ENCODE measurements at regions not wholly inside any gene's neighbourhood (a gene's known extent, or its start where the extent isn't known, plus 50 kb on each side); places are given as distances from the start of the nearest gene placed in this dataset.

- no peak overlapping the region for H3K4me2 ChIP-seq (ENCODE audit: insufficient read depth in 1 of 2, low read depth in 2 of 2, low read length in 2 of 2)
- H3K4me3 ChIP-seq (ENCODE audit: extremely low read depth in 1 of 4, insufficient read depth in 2 of 4, low read depth in 3 of 4, low read length in 4 of 4): no peak overlapping the region
- no peaks in the 10 kb centered on the region for H3K79me2 ChIP-seq (ENCODE audit: control insufficient read depth in 1 of 2, insufficient read depth in 2 of 2, low read length in 2 of 2)
- no peak overlapping the region for H3K18ac ChIP-seq (ENCODE audit: extremely low read depth, low read length)
- CTCF ChIA-PET (ENCODE audit: partially characterized antibody): no interaction called here
- H3K4ac ChIP-seq (replicated peaks; ENCODE audit: insufficient read length, low read depth, low read length): no peak overlapping the region
- WGBS, 2 experiments (ENCODE audit: extremely low coverage in 1 of 2, insufficient coverage in 1 of 2, insufficient read length in 1 of 2, insufficient replicate concordance in 2 of 2, low coverage in 1 of 2, low lambda C conversion rate in 2 of 2, missing lambda C conversion rate in 1 of 2): 71% methylated on average over 1 of the region's 1 CpG; no CpG with 5 or more reads in 1 of the 2 experiments
- H3K23me2 ChIP-seq (ENCODE audit: low read depth, low read length): no peaks in the 10 kb centered on the region
- H3K4me1 ChIP-seq (replicated peaks in 1 of 4; ENCODE audit: control insufficient read depth in 3 of 4, insufficient read depth in 4 of 4, low read length in 3 of 4): no peaks in the 10 kb centered on the region
- H2AK5ac ChIP-seq (ENCODE audit: low read depth, low read length): no peak overlapping the region
- H3K14ac ChIP-seq (ENCODE audit: insufficient read length): no peak overlapping the region
- no peaks in the 10 kb centered on the region; a peak in 1 of 8 replicates for H3K36me3 ChIP-seq (ENCODE audit: control insufficient read depth in 2 of 4, insufficient read depth in 4 of 4, low read length in 3 of 4)
- H2BK5ac ChIP-seq (ENCODE audit: low read depth, low read length): no peak overlapping the region
- TF ChIP-seq HDAC6 (IDR thresholded peaks at IDR 0.05; ENCODE audit: low read depth, low read length) (no peak), ZNF274 (IDR thresholded peaks at IDR 0.05; ENCODE audit: borderline replicate concordance, extremely low read depth, low read length) (no peak), NRF1 (IDR thresholded peaks at IDR 0.05; ENCODE audit: low read depth, low read length) (no peak), CTBP2 (IDR thresholded peaks at IDR 0.05; ENCODE audit: borderline replicate concordance, insufficient read depth, insufficient read length, low read length) (no peak), KDM4A (IDR thresholded peaks at IDR 0.05; ENCODE audit: low read depth, low read length, severe bottlenecking) (no peak), CEBPB (IDR thresholded peaks at IDR 0.05; ENCODE audit: low read depth, low read length) (no peak), POLR2AphosphoS5 (IDR thresholded peaks at IDR 0.05; ENCODE audit: low read depth, low read length) (no peak), YY1 (IDR thresholded peaks at IDR 0.05; ENCODE audit: low read depth, low read length) (no peak), JUN (IDR thresholded peaks at IDR 0.05; ENCODE audit: low read depth, low read length) (no peak), BCL11A (IDR thresholded peaks at IDR 0.05; ENCODE audit: low read depth in 2 of 2, low read length in 2 of 2) (no peak), GABPA (IDR thresholded peaks at IDR 0.05; ENCODE audit: borderline replicate concordance, insufficient read depth, low read length) (no peak), RXRA (IDR thresholded peaks at IDR 0.05; ENCODE audit: insufficient read depth, low read depth, low read length) (no peak), SP4 (IDR thresholded peaks at IDR 0.05; ENCODE audit: low read length) (no peak), KDM1A (IDR thresholded peaks at IDR 0.05; ENCODE audit: borderline replicate concordance, low read length) (no peak), BRCA1 (IDR thresholded peaks at IDR 0.05; ENCODE audit: low read depth, low read length) (no peak), MAFK (IDR thresholded peaks at IDR 0.05; ENCODE audit: low read depth, low read length) (no peak), JUND (IDR thresholded peaks at IDR 0.05; ENCODE audit: low read length) (no peak)
- no peak overlapping the region for H2BK15ac ChIP-seq (ENCODE audit: low read length)
- H3K79me1 ChIP-seq (ENCODE audit: low read depth, low read length): no peaks in the 10 kb centered on the region
- H3K23ac ChIP-seq (ENCODE audit: insufficient read length): no peak overlapping the region
- no peak overlapping the region for H2AFZ ChIP-seq (ENCODE audit: low read length)
- H2BK120ac ChIP-seq (replicated peaks; ENCODE audit: low read depth, low read length): no peak overlapping the region
- H4K8ac ChIP-seq (ENCODE audit: extremely low read depth, insufficient read depth, low read length): no peak overlapping the region
- no peak overlapping the region for H2BK20ac ChIP-seq (ENCODE audit: low read length)
- no peak for DNase-seq (ENCODE audit: low read depth in 1 of 2, low spot score in 2 of 2)
- H3K9me3 ChIP-seq (ENCODE audit: insufficient read depth in 2 of 2, low read depth in 1 of 2, low read length in 1 of 2): peaks cover 0 to 4% of the 10 kb centered on the region in 2 experiments; a peak in 1 of 4 replicates
- no peak overlapping the region for H4K91ac ChIP-seq (replicated peaks; ENCODE audit: insufficient read length, low read length)
- H3K27ac ChIP-seq (ENCODE audit: low read depth, low read length): no peak overlapping the region
- H4K5ac ChIP-seq (ENCODE audit: insufficient read length, low read depth, low read length): no peak overlapping the region
- H2BK12ac ChIP-seq (ENCODE audit: low read depth, low read length): no peak overlapping the region
- no peak overlapping the region for H3K9ac ChIP-seq (replicated peaks in 1 of 4; ENCODE audit: extremely low read depth in 1 of 4, low read depth in 3 of 4, low read length in 3 of 4)
- no peak overlapping the region for H3K56ac ChIP-seq (replicated peaks; ENCODE audit: insufficient read length, low read depth, low read length)
- FAIRE-seq: no peak
- no peaks in the 10 kb centered on the region for H3K27me3 ChIP-seq (replicated peaks in 1 of 4; ENCODE audit: control insufficient read depth in 3 of 4, extremely low read depth in 1 of 4, insufficient read depth in 3 of 4, low read length in 3 of 4)
- no peaks in the 10 kb centered on the region for H4K20me1 ChIP-seq (replicated peaks in 1 of 2; ENCODE audit: control insufficient read depth in 1 of 2, insufficient read depth in 2 of 2, low read length in 2 of 2)
- POLR2A ChIA-PET (ENCODE audit: partially characterized antibody): no interaction called here
Observed at GRCh38 chr2:190589008-190589407, 54.5 kb upstream of the NEMP2 start.

Measured in H1 (cell line).